Activated CD4-positive, CD25-positive, alpha-beta regulatory T cell treated with anti-CD3 and anti-CD28 coated beads, Interleukin-2, amount 50 U/mL, for 72 hours (primary cell): ENCODE measurements at regions not wholly inside any gene's neighbourhood (a gene's known extent, or its start where the extent isn't known, plus 50 kb on each side); places are given as distances from the start of the nearest gene placed in this dataset.
"Not testable (repeated sequence)": the region's sequence is repeated elsewhere in the genome, so short reads cannot be mapped to it uniquely, and the experiment has no call there.

Experiments
- DNase-seq: peaks from one replicate; pipeline ENCODE4 v3.0.0; 2021

DNA sequence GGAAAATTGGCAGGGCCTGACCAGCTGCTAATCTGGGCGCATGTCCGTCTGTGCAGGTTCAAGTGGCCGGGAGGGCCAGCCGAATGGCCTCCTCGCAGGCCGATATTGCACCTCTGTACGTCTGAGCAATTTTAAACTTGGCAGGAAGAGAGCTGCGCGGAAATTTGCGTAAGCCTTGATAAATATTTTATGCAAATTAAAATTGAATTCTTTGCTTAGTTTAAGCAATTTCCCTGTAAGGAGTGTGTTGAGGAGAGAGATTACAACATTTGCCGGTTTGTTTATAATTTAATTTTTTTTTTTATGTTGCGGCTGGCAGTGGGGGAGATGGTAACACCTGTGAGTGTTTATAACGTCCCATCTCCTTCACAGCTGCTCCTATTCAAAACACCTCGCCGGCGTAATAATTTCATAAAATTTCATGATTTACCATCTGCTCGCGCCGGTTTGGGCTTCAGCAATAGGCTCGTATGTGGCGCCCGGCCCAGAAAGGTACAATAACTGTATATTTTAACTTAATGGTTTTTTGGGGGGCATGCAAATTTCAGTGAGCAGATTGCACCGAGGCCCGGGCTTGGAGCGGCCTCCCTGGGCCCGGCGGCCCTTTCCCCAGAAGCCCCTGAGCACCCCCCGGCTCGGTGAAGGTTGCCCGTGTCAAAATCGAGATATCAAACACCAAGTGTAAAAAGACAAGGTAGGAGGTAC is 269.4 kb upstream of the MVB12B start:
- DNase-seq, result no peak

DNA sequence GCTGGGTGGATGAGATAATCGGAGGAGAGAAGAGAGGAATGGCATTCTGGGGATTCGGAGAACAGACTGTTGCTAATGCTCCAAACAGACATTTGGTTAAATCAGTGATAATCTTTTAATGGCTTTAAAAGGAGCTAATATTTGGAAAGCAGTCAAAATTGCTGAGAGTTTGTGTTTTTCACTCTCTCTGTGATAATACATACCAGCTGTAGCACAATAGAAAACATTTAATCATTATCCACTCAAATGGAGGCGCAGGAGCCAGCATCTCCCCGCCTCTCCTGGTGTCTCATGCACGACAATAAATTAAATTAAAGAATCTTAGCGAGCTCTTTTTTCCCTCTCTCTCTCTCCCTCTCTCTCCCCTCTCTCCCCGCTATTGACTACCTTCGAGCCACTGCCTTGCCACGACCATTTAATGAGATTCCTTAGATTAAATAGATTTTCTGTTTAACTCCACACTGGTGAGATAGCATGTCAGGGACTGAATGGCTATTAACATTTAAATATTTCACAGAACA is 268.6 kb upstream of the MVB12B start:
- DNase-seq, result no peak

DNA sequence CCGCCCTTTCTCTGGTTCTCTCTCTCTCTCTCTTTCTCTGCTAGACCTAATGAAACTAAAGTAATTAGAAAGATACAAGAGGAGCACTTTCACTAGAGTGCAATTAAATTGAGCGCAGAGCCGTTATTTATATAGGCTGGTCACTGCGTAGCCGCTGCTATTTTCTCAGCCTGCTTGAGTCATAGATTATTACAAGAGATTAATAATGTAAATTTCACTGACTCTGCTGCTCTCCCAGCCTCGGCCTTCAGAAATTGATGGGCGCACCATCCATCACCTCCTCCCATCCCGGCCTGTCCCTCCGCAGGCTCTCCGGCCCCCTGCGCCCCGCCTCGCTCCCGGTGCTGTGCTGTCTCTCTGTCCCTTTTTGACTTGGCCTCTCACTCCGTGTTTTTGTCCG is 268.0 kb upstream of the MVB12B start:
- no peak for DNase-seq

GRCh38 chr9:126061575-126061974 is 265.1 kb upstream of the MVB12B start:
- no peak for DNase-seq

DNA sequence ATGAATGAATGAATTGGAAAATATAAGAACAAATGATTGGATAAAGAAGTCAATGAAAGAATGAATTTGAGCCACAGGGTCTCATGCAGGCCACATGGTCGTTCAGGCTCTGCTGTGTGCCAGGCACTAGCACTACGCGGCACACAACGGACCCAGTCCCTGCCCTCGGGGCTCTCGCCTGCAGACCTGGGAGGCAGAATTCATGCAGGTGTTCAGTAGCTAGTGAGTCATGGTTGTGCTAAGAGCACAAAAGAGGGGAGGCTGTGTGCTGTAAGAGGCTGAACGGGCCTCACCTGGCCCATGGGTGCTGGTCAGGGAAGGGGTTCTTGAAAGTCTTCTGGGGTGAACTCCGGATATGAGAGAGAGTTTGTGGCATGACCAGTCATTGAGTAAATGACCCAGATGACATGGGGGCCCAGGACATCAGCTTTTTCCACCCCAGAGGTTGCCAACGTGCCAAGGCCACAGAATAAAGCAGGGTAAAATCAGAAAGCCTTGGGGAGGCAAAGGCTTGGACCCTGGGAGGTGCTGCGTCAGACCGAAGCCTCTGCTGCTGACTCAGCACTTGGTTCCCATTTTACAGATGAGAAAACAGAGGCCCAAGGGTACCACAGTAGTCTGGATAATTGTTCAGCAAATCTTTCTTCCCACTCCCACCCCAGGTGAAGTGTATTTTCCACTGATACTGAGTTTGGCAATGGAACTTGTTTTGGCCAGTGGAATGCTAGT is 264.3 kb upstream of the MVB12B start:
- no peak for DNase-seq

DNA sequence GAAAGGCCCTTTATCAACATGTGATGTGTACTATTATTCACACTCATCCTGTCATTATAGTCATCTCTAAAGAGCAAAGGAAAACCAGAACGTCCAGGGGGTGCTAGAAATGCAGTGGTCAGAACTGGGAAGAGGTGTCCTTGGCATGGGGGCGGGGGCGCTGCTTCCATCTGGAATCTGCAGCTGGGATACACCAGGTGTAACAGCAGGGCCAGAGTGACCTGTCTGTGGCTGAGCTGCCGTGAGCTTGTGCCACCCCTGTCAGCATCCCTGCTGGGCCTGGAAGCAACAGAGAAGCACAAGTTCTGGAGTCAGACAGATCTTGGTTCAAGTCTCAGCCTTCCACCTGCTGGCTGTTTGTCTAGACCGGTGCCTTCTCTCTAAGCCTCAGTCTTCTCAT is 263.3 kb upstream of the MVB12B start:
- DNase-seq, result no peak

DNA sequence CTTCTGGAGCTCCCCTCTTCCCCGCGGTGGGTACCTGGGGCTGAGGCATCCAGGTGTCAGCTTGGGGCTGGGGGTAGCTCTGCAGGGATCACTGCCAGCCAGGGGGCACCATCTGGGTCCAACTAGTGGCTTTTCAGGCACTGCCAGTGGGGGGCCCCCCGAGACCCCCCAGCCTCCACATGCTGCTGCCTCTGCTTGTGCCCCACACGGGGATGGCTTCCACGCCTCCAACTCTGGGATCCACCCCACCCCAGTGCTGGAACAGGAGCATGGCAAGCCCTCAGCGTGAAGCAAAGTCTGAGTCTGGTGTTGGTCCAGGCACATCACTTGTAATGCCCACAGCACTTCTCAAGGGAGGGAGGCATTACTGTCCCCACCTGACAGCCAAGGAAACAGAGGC is 260.5 kb upstream of the MVB12B start:
- DNase-seq, result no peak

GRCh38 chr9:126067031-126067734 is 259.4 kb upstream of the MVB12B start:
- DNase-seq, result no peak

GRCh38 chr9:126068534-126069230 is 257.9 kb upstream of the MVB12B start:
- DNase-seq, result no peak

- no peak for DNase-seq
Measured at GRCh38 chr9:126069400-126069955, 257.2 kb upstream of the MVB12B start.

GRCh38 chr9:126070058-126070655 is 256.5 kb upstream of the MVB12B start:
- DNase-seq, result no peak

DNA sequence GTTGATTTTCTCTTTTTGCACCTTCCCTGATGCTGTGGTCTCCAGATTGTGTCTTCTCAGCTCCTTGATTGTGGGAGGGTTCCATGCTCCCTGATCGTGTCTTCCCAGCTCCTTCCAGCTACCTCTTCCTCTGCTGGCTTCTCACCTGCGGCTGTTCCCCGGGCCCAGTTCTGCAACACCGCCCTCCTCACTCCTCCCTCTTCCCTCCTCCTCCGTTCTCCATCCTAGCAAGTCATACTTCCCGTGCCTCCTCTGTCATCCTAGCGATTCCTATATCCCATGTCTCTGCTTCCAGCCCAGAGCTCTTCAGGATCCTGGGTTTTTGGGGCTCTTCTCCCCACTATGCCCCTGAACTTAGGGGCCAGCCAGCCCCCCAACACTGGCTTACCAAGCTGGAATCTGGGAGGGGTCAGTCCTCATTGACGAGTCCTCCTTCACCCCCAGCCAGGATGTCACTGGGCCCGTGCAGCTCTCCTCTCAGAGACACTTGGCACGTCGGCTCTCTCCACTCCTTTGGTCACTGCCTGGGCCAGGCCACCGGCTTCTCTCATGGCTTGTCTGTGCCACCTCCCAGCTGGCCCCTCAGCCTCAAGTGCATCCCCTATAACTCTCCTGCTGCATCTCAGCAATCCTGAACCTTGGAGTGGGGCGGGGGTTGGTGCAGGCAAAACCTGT is 255.4 kb upstream of the MVB12B start:
- DNase-seq, result no peak

DNA sequence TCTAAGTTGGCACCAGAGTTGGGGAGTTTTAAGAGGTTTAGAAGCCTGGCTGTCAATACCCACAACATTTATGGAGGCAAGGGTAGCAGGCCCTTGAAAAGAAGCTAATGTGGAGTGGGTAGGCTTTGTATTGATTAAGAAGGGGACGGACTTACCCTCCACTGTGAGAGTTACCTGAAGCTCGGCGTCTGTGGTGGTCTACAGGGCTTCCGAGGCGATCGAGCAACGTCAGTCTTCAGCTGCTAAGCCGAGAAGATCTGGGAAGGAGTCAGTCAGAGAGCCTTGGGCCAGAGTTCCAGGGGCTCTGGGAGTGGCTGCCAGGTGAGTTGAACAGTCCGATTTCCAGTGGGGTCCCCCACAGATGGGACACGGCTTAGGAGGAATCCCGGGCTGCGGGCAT is 249.0 kb upstream of the MVB12B start:
- DNase-seq, result not testable (repeated sequence)

DNA sequence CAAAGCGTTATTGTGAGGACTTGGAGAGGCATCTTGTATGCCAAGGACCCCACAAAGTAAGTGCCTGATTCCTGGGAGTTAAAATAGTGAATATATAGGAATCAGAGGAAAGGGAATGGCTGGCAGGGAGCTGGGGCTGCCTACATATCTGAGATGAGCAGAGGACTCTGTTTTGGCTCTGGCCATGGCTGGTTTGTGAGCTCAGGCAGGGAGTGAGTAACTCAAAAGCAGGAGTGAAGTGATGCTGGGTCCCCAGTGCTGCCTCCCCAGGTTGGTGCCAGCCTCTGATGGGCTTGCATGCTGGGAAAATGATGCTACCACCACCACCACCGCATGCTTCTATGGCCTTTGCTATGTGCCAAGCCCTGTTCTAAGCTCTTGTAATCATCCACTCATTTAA is 246.0 kb upstream of the MVB12B start:
- no peak for DNase-seq

DNA sequence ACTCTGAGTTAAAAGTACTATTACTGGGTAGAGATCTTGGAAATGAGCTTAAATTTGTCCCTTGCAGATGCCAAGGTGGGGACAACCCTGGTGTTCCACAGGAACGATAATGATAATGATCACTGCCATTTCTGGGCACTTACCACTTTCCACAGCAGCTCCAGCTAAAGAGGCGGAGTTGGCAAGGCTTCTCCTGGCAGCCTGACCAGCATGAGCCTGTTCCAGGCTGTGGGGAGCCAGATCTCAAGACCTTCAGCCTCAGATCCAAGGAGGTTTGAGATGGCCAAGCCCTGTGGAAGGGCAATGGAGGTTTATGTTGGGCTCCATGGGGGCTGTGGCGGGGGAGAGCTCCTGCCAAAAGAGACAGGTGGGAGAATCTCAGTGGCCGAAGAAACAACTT is 244.9 kb upstream of the MVB12B start:
- no peak for DNase-seq

GRCh38 chr9:126084008-126084407 is 242.6 kb upstream of the MVB12B start:
- DNase-seq, result no peak

GRCh38 chr9:126084696-126085095 is 241.9 kb upstream of the MVB12B start:
- no peak for DNase-seq

DNA sequence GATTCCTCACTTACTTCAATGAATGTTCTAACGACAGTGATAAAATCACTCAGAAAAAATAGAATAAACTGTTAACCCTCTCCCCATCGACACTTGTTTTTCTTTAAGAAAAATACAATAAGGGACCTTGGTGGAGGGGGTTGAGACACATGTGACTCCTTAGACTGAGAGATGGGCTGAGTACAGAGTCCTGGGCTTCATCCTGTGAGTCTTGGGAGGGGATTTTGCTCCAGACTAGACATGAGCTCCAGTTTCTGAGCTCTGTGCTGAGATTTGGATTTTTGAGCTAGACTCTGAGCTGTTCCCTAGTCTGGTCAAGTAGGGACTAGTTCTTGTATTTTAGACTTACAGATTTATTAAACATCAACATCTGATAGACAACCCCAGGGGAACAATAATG is 241.5 kb upstream of the MVB12B start:
- no peak for DNase-seq

DNA sequence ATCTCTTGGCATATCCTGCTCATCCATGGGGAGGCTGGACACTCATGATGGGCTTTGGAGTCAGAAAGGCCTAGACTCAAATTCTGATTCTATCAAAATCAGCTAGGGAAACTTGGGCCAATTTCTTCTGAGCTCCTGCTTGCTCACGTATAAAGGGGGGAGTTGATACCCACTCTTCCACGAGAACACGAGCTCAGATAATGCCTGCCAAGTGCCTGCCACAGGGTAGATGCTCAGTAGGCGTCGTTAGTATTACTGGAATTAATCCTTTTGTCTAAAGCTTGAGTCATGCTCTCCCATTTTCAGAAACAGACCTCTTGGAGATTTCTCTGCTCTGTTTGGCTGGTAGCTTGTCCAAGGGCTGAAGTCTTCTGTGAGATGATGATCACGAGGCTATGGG is 238.3 kb upstream of the MVB12B start:
- no peak for DNase-seq

GRCh38 chr9:126089789-126090188 is 236.8 kb upstream of the MVB12B start:
- no peak for DNase-seq

DNA sequence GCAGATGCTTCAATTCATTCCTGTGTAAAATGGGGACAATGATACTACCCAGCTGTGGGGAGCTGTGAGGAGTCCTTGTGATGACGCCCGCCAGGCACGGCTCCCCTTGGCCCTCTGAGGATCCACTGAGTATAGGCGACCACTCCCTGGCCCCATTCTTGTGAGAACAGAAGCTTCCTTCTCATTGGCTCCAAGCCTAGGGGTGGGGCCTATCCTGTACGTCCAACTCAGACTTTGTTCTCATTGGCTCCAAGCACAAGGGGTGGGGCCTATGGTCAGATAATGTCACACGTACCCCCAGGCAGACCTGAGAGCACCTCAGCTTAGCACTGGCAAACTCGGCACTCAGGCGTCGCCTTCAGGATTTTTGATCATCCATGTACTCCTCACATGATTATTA is 232.9 kb upstream of the MVB12B start:
- no peak for DNase-seq
